Amniotic stem cell (primary cell): ENCODE measurements at regions not wholly inside any gene's neighbourhood (a gene's known extent, or its start where the extent isn't known, plus 50 kb on each side); places are given as distances from the start of the nearest gene placed in this dataset.
"Not testable (repeated sequence)": the region's sequence is repeated elsewhere in the genome, so short reads cannot be mapped to it uniquely, and the experiment has no call there.

ENCODE experiments used
- DNase-seq: peaks from one replicate; lab custom pipeline; 2025; lab: John Stamatoyannopoulos, UW

DNA sequence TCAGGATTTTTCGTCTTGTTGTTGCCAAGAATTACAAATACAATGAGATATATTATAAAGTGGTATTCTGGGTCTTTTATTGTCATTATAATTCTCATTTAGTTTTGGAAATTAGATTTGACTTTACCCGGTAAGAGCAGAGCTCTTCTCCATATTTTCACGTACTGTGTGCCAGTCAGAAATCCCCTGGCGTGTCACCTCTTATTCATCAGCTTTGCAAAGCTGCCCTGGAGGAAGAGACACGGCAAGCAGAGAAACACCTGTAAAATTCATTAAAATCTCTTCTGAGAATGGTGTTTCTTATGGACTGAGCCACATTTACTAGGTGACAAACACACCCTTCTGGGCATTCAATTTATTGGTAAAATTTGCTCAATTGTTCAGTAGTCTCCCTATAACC is 440.4 kb downstream of the HINT1 start:
- no peak for DNase-seq

- DNase-seq, result peak; percentile 56
Measured at GRCh38 chr5:130720355-130720754, 444.7 kb downstream of the HINT1 start.

DNA sequence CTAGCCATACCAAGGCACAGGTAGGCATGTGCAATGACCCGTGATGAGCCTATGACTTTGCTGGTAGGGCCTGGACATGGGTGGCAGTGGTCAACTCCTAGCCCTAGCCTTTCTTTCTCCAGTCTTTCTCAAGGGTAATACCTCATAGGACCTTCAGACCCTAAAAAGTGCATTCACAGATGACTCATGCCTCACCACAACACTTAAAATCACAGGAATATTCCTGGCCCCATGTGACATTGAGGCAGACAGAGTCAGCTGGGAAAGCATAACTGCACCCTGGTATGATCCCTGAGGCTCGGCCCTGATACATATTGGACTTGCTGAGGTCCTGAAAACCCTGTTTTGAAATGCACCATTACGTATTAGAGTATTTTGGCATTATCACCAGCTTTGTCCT is 449.5 kb downstream of the HINT1 start:
- DNase-seq, result no peak

DNA sequence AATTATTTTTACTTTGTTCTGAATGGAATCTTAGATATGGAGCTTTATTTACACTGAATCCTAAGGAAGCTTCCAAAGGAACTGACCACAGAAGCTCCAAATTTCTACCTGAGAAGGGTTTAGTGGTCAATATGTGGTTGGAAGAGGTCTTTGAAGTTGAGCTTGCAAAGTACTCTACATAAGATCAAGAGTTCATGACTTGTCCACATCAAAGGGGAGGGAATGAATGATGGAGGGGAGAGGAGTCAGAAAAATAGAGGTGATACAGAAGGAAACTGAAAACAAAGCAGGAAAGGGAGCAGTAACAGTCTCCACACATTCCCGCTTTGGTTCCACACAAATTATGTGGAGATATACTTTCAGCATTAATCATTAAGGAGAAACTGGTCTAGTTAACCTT is 450.9 kb downstream of the HINT1 start:
- DNase-seq, result no peak

DNA sequence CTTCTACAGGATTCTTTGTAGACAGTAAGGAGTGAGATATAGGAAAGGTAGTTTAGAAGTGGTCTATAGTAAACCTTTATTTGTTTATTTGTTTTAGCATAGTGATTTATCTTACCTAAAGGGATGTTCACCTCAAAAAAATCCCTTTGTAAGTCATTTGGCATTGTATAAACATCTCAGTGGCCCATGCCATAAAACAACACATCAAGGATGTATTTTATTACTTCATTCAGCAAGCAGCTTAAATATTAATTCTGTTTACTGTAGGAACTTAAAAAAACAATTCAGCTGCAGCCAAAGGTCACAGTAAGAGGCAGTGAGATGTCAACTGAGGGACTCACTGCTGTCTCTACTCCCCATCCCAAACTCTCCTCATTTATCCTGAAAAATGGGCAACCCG is 452.7 kb downstream of the HINT1 start:
- DNase-seq, result no peak

DNA sequence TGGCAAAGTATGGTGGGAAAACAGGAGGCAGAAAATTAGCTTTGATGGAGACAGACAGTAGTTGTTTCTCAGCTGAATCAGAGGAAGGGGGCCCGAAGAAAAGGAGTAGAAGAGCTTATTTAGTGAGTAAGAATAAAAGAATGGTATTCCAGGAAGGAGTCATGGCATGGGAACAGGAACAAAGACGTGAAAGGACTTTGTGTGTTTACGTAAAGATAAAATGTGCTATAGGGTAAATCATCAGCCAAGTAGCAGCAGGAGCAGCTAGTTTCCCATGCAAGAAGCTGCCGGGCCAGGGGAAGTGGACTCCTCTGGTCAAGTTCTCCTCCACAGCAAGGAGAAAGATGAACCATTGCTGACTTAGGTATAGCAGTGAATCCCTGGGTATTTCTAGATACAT is 454.5 kb downstream of the HINT1 start:
- no peak for DNase-seq

- no peak for DNase-seq
Measured at GRCh38 chr5:130708754-130709153, 456.3 kb downstream of the HINT1 start.

DNA sequence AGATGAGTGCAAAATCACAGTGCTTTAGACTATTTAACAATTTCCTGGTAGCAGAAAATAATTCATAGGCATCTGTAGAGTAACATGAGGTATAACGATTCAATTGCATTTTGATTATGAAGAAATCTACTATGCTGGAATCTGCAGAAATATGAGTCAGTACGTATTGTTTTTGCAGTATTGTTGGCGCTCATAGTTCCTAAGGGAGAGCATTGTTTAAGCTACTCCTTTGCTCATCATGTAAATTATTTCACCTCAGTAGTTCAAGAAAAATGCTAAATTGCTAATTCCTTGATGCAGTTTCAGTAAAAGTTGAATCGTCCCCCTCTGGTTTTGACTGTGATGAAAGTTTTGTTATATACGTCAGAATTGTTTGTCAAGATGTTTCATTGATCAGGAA is 458.4 kb downstream of the HINT1 start:
- DNase-seq, result no peak

DNA sequence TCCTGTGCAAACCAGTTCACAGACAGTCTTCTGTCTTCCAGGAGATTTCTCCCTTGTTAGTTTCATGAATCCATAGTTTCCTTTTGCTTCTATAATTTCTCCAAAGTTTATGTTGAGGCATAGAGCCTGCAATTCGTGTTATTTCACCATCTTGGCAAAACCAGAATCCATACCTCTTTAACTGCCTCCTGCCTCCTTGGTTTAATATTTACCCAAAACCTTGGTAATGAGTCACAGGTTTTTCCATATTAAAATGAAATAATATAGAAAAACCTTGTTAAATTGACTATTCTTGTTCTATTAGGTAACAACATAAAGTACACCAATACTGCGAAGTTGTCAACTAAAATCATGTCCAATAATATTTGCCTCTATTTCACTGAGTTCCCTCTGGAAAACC is 459.7 kb downstream of the HINT1 start:
- DNase-seq, result no peak

- DNase-seq, result no peak
Measured at GRCh38 chr5:130693509-130693908, 471.5 kb downstream of the HINT1 start.

DNA sequence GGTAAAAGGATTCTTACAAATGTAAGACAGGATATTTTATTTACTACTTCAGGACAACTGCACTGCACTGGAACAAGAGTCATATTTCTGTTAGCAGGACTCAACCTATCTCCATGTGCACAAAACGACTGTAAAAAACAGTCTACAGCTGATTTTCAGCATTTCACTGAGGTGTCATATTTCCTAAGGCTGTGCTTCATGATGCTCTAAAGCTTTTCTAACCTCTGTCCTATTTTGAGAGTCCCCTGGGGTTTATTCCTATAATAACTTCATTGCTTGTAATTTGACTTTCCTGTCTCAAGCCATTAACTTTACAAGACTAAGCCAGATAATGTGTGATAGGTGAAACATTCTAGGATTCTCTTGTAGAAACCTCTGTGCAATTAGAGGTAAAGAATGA is 472.3 kb downstream of the HINT1 start:
- no peak for DNase-seq

DNA sequence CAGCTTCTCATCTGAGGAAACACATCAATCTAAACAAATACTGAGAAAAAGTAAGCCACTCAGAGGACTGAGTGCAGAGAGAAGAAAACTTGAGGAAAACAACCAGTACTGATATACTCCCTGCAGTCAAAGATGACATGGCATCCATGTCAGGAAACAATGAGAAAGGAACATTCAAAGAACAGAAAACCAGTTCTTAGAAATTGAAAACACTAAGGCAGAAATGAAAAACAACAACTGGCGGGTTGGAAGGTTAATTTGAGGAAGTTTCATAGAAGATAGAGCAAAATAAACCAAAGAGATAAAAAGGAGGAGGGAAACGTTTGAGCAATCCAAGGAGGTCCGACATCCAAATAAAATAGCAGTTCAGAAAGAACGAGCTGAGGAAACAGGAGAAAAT is 475.2 kb downstream of the HINT1 start:
- DNase-seq, result no peak

DNA sequence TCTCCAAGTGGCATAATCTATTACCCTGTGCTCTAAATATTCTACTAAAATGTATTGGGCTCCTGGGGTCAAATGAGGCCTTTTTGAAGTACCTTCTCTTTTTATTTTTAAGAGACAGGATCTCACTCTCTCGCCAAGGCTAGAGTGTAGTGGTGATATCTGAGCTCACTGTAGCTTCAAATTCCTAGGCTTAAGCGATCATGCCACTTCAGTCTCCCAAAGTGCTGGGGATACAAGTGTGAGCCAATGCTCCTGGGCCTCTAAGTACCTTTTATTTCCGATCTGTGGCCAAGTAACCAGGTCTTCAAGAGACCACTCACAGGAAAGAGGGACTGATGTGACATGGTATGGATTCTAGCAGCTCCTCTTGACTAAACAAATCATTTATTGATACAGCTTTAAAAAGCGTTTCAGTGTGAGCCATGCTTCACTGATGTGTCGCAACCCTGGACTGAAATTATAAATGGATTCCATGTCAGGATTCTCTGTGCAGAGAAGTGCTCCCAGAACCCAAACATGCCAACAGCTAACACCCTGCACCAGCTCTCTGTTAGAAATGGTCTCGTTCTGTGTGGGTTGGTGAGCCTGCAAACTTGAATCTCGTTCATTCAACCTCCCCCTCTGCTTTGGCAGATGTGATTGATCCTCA is 477.8 kb downstream of the HINT1 start:
- no peak for DNase-seq

DNA sequence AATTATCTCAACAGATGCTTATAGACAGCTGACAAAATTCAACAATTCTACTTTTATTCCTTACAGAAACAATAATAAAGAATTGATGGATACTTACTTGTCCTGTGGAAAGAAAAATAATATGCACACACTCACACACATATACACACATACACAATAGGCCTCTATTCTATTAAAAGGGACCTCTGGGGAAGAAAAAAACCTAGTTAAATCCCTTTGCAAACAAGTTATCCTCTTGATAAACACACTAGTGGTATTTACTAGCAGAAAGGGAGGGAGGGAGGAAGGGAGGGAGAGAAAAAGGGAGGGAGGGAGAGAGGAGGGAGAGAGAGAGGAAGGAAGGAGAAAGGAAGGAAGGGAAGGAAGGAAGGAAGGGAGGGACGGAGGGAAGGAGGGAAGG is 486.4 kb downstream of the HINT1 start:
- no peak for DNase-seq

GRCh38 chr5:130666462-130666861 is 498.6 kb downstream of the HINT1 start:
- DNase-seq, result no peak

GRCh38 chr5:130652176-130652575 is 512.9 kb downstream of the HINT1 start:
- DNase-seq, result peak; percentile 51

- DNase-seq, result no peak
Measured at GRCh38 chr5:130651440-130651839, 513.6 kb downstream of the HINT1 start.

GRCh38 chr5:130643321-130643720 is 521.7 kb downstream of the HINT1 start:
- DNase-seq, result no peak

- DNase-seq, result no peak
Measured at GRCh38 chr5:130642461-130642860, 522.6 kb downstream of the HINT1 start.

DNA sequence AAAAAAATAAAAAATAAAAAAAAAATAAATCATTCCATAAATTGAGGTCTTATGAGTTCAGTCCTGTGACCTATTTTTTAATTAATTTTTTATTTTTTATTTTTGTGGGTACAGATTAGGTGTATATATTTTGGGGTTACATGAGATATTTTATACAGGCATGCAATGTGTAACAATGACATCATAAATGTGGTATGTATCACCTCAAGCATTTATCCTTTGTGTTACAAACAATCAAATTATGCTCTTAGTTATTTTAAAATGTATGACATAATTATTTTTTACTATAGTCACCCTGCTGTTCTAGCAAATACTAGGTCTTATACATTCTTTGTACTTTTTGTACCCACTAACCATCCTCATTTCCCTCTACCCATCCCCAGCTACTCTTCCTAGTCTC is 537.9 kb downstream of the HINT1 start:
- no peak for DNase-seq

DNA sequence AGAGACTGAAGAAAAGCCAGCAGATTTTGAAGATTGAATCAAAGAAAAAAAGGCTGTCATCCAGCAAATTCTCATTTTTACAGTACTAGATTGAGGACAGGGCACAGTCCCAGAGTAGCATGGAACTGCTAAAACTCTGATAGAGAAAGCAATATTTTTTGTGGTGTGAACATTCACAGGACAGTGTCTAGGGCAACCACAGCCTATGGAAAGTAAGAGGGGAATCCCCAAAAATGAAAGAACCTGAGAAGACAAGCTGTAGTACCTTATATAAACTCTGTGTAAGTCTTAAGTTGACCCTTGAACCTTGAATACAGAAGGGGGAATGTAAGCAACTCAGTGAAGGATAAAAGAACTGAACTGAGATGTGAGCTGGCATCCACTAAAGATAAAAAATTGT is 540.3 kb downstream of the HINT1 start:
- no peak for DNase-seq

DNA sequence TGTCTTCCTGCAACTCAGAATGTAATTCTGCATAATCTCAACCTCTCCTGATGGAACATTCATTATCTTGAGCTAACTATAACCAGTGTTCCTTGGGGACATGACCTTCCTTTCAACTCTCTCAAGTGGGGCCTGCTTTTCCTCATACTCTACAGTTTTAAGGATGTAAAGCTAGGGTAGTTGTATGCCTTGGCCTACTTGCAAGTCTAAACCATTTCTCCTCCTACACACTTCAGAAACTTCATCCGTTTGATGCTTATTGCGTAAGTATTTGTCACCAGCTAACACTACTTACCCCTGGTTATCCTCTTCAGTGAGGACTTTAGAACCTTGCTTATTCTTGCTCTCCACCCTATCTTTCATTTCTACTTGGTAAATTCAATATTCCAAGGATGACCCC is 548.9 kb downstream of the HINT1 start:
- no peak for DNase-seq

- no peak for DNase-seq
Measured at GRCh38 chr5:130605234-130605633, 559.8 kb downstream of the HINT1 start.

DNA sequence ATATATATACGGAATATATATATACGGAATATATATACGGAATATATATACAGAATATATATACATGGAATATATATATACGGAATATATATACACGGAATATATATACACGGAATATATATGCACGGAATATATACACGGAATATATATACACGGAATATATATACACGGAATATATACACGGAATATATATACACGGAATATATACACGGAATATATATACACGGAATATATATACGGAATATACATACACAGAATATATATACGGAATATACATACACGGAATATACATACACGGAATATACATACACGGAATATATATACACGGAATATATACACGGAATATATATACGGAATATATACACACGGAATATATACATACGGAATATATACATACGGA is 568.4 kb downstream of the HINT1 start:
- DNase-seq, result not testable (repeated sequence)

GRCh38 chr5:130580264-130580663 is 584.8 kb downstream of the HINT1 start:
- DNase-seq, result no peak
